GM18502 (cell line): ENCODE measurements at regions not wholly inside any gene's neighbourhood (a gene's known extent, or its start where the extent isn't known, plus 50 kb on each side); places are given as distances from the start of the nearest gene placed in this dataset.

Experiments used
- ATAC-seq: cut with Tn5 transposase; IDR thresholded peaks from one replicate; pipeline ENCODE4 v1.9.1; 2021; ENCODE audit warnings: mild to moderate bottlenecking; ENCODE audit not compliant: unreplicated experiment, poor library complexity

DNA sequence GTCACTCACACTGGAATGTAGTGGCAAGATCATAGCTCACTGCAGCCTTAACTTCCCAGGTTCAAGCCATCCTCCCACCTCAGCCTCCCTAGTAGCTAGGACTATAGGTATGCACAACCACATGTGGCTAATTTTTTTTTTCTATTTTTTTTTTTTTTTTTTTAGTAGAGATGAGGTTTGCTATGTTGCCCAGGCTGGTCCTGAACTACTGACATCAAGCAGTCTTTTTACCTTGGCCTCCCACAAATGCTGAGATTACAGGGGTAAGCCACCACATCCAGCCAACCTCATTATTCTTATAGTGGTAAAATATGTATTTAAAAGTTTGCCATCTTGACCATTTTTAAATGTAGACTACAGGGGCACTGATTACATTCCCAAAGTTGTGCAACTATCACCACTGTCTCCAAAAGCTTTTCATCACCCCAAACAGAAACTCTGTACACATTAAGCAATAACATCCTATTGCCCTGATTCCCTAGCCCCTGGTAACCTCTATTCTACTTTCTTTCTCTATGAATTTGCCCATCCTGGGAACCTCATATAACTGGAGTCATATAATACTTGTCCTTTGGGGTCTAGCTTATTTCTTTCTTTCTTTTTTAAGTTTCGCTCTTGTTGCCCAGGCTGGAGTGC is 268.0 kb upstream of the JARID2 start:
- no peak for ATAC-seq

DNA sequence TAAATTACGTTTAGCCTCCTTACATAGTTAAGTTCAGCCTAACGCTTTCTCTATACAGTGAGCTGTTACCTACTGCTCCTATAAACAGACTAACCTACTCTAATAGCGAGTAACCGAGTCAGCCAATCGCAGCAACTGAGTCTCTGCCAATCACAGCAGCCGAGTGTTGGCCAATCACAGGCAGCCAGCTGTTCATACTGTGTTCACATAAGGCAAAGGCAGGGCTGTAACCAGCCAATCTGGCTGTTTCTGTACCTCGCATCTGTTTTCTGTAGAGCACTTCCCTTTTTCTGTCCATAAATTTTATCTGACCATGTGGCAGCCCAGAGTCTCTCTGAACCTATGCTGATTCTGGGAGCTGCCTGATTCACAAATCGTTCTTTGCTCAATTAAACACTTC is 263.9 kb upstream of the JARID2 start:
- ATAC-seq, result no peak

DNA sequence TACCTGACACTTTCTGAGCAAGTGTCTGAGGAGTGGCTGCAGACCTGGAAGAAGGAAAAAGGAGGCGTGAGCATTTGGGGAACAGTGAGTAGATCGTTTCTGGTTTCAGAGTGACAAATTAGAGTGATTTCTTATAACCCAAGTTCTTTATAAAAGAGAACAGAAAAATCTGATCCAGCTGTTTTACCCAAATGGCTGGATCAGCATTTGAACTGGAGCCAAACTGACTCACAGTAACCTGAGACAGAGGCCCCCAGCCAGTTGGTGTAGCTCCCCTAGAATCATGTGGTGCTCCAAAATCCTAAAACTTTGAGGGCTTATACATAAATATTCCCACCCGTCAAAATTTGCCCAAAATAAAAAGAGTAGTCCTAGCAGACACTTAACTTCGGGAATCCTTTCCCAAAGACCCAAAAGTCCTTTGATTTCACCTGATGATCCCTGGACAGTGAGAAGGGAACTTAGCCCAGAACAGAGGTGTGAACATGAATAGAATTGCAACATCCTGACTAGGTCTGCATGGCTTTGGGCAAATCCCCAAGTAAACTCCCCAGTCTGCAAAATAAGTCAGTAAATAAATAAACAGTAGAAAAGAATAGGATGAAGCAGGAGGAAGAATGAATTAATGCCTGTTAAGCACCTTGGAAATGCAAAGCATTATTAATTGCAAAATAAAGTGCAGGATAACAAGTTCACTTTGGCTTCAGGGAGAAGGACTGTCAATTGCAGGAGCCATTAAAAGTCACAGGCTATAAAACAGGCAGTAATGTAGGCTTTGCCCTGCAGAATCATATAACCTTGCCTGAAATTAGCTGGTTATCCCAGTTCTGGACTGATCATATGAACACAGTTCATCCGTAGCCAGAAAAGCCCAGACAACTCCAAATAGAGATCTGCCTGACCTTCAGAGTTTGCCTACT is 262.0 kb upstream of the JARID2 start:
- ATAC-seq, result no peak

DNA sequence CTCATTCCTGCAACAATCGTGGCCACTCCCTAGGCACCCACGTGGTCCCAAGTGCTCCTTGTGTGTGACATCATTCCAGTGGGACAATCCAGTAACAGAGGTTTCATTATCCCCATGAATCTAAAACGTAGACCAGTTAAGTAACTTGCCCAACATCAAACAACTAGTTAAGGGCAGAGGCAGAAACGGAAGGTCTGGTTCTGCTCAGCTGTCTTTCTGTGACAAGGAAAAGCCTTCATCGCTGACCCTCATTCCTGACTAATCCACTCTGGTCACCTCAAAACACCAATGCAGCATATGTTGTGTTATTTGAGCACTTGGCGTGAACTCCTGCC is 261.4 kb upstream of the JARID2 start:
- no peak for ATAC-seq

DNA sequence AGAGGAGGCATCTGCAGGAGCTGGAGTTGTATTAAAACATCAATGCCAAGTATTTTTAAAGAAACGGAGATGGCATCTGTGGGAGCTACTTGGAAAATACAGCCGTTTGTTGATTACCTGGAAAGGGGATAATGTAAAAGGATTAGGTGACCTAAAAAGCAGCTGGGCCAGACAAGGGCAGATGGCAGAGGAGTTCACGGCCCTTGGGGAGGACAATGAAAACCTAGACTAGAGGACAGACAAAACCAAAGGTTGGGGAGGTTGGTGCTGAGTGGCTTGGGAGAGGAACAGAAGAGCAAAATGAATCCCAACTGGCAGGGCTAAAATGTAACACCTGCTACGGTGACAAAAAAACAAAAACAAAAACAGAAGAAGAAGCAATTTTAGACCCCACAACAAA is 260.5 kb upstream of the JARID2 start:
- ATAC-seq, result no peak

DNA sequence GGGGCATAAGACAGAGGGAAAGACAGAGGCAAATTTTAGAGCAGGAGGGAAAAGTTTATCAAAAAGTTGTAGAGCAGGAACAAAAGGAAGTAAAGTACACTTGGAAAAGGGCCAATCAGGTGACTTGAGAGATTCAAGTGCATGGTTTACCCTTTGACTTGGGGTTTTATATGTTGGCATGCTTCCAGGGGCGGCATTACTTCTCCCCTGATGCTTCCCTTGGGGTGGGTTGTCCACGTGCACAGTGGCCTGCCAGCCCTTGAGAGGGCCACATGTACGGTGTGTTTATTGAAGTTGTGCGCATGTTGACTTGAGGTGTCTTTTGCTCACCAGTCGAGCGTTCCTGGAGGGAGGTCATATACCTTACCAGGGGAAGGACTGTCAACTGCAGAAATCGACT is 259.5 kb upstream of the JARID2 start:
- ATAC-seq, result no peak

DNA sequence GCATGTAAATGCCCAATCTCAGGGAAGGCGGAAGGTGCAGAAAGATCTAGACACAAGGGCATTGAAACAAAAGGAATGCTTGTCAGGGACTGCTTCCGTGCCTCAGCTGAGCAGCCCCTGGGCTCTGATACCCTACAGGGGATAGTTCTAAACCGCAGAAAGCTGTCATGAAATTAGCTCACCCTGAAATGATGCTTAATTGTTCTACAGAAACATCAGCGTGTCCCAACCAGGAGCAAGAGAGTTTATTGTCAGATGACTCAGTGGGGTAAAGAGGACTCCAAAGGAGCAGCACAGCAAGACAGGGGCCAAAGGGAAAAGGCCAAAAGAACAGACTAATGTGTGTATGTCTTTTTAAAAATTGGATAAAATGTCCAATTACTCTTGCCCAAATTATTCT is 258.4 kb upstream of the JARID2 start:
- no peak for ATAC-seq

DNA sequence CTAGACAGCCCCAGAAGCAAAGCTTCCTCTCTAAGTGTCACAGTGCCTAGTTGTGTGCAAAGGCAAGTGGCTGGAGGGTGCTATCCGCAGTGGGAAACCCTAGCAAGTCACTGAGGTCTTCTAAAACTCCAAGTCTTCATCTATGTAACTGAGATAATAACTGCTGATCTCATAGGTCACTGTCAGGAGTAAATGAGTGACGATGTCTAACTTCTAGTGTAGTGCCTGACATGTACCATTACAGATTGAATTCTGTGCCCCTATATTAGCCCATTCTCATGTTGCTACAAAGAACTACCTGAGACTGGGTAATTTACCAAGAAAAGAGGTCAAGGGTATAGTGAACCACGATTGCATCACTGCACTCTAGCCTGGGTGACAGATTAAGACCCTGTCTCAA is 253.5 kb upstream of the JARID2 start:
- ATAC-seq, result no peak

DNA sequence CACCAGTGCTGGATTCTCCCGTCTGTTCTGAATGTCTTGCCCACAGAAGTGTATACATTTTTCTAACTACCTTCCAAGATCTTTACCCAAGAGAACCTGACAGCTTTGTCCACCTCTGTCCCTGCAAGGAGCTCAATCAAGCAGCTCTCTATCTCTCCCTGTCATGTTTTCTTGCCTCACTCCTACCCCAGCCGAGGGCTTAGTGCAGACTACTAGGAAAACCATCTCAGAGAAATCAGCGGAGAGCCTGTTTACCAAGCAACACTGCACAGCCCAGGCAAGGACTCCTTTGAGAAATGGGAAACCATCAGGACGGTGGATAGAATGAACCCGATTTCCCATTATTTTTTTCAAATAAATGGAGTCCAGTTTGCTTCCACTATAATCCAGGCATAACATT is 250.7 kb upstream of the JARID2 start:
- no peak for ATAC-seq

DNA sequence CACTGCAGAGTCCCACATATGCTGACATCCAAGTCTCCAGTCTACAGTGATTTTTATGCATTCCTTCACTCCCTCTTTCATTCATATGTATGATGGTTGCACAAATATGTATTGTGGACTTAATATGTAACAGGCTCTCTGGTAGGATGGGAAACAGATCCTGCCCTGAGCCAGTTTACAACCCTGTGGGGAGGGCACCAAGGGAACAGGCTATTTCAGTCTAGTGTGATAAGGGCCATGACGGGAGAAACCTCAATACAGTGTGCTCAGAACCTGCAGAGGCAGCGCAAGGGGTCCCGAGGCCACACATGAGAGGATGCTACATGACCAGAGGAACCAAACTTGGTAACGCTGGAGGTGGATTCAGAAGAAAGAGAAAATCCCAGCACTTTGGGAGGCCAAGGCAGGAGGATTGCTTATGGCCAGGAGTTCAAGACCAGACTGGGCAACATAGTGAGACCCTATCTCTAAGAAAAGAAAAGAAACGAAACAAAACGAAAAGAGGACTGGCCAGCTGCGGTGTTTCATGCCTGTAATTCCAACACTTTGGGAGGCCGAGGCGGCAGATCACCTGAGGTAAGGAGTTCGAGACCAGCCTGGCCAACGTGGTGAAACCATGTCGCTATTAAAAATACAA is 249.8 kb upstream of the JARID2 start:
- ATAC-seq, result no peak

DNA sequence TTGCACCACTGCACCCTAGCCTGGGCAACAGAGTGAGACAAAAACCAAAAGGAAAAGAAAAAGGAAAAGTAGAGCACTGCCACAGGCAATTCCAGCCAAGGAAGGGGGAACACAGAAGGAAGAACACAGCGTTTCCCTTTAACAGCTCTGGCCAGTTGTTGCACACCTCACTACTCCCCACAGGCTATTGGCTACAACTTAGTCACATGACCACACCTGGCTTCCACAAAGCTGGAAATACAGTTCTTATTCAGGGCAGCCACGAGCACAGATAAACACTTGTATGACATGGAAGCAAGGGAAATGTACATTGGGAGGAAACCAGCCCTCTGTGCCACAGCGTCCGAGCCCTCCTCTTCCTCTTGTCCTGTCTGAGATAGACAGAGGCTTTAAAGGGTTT is 249.0 kb upstream of the JARID2 start:
- ATAC-seq, result no peak

DNA sequence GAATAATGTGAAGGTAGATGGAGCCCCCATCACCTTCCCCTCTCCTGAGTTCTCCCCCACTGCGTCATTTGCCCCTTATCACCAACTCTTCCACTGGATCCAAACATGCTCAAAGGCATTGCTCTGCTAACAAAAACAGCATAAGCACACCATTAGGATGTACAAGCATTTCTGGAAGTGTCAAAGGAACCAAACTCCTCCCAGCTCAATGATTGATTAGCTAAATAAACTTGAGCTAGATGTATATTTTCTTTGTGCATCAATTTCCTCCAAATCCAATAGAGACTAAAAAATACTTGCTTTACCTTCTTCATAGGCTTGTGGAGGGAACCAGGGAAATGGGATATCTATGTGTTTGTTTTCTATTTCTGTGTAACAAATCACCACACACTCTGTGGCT is 248.4 kb upstream of the JARID2 start:
- no peak for ATAC-seq

DNA sequence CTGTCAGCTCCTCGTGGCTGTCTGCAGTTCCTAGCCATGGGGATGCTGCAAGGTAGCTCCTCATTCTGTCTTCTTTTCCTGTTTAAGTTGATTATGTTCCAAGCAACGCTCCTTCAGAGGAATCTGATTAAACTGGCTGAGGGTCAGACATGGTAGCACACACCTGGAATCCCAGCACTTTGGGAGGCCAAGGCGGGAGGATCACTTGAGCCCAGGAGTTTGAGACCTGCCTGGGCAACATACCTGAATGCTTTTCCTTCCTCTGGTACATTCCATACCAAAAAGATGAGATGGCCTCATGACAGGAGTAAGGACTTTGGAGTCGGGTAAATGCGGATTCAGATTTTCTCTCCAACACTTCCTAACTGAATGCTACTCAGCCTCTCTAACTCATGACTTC is 246.8 kb upstream of the JARID2 start:
- ATAC-seq, result no peak

DNA sequence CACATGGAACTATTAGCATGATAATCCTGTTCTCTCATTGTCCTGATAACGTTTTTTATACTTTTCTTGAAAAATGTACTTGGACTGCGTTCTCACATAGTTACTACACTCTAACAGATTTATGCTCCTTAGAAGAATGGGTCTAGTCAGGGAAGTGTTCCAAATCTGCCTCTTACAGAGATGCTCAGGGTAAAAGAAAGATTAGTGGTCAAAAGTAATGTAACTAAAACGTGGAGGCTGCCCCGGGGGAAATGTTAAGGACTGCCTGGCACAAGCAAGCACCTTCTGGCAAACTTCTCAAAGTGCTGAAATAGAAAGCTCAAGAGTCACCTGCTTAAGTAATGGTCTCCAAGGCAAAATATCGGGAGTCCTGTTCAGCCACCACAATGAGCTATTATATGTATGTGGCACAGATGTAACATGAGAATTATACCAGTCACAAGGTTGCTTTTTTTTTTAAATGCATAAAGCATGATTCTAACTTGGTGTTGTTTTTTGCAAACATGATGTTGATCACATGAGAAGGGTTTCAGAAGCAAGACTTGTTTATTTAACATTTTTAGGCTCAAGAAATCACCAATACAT is 244.5 kb upstream of the JARID2 start:
- no peak for ATAC-seq

DNA sequence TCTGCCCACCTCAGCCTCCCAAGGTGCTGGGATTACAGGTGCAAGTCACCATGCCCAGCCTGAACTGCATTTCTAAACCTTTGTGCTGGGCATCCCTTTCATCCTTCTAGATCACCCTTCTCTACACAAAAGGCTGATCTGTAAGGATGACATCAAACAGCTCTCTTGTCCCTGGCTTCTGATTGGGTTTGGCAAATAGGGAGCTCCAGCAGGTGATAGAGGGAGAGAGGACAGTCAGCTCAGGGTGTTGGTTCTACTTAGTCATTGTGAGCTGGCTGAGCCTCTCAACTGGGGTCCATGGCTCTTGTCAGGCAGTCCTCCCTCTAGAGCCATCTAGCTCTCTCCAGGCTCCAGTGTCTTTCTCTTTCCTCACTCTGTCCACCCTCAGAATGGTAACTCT is 237.6 kb upstream of the JARID2 start:
- ATAC-seq, result no peak

DNA sequence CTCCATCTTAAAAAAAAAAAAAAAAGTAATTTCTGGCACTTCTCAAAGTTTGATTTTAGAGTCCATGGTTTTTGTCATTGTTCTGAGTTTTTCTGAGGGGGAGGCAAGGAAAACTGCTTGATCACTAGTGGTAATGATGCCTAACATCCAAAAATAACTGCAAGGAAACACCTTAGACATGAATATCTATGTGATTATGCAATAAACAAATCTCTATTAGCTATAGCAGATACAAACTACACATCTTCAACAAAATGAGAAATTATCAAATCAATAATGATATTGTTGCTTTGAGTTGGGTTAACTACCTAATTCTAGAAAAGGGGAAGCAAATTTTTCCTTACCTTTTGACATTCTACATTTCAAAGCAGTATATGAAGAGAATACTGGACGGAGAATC is 230.9 kb upstream of the JARID2 start:
- no peak for ATAC-seq

DNA sequence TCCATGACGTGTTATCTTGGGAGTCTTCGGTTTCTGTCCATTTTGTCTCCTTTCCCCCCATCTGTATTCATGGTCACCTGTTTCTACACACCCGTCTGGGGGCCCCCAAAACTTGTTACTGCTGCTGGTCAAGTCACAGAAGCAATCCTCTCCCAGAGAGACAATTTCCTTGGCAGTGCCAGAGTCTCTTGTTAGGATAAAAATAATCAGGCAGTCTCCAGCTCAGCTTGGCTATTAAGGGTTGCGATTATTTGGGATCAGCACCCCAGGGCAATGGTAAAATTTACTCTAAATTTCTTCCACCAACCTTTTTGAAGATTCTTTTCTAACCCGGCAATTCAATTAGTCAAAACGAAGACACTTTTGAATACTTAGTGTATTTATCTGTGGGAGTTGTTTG is 229.1 kb upstream of the JARID2 start:
- no peak for ATAC-seq

DNA sequence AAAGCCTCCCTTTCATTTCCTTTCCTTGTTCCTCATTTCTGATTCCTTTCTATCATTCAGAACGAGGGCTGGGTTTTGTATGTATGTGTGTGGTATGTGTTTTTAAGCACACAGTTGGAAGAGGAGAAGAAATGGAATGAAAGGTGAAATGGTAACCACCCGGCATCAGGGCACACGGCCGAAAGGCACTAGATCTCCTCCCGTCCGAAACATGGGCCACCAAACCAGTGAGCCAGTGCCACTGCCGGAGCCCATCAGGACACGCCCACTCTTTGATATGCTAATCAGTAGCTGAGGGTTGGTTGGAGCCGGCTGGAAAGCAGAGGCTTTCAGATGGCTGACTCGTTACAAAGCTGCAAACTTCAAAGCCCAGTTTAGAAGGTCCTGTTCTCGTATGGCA is 228.6 kb upstream of the JARID2 start:
- ATAC-seq, result no peak

DNA sequence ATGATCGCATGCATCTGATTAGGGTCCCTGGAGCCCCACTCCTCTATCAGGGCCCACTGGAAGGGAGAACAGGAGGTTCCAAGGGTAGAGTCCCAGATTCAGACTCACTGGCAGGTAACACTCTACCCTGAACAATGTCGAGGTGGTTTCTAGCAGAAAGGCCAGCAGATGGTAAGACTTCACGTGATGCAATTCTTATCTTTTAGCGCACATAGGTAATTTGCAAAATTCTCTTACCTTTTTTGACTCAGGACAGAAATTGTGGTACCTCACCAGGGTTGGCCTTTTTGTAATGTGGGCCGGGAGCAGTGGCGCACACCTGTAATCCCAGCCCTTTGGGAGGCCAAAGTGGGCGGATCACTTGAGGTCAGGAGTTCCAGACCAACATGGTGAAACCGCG is 228.1 kb upstream of the JARID2 start:
- no peak for ATAC-seq

DNA sequence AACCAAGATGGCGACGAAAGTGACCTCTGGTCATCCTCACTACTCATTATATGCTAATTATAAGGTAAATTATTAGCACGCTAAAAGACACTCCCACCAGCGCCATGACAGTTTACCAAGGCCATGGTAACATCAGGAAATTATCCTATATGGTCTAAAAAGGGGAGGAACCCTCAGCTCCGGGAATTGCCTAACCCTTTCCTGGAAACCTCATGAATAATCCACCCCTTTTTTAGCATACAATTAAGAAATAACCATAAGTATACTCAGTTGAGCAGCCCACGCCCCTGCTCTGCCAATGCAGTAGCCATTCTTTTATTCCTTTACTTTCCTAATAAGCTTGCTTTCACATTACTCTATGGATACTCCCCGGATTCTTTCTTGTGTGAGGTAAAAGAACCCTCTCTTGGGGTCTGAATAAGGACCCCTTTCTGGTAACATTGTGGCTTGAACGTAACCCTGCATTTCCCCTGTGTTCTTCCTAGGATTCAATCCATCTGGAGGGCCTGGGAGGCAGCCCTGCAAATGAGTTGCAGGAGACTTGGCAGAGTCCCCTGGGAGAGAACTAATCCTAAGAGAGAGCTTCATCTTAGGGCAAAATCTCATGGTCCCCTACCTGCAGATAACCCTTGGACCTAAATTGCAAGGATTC is 225.6 kb upstream of the JARID2 start:
- ATAC-seq, result no peak

DNA sequence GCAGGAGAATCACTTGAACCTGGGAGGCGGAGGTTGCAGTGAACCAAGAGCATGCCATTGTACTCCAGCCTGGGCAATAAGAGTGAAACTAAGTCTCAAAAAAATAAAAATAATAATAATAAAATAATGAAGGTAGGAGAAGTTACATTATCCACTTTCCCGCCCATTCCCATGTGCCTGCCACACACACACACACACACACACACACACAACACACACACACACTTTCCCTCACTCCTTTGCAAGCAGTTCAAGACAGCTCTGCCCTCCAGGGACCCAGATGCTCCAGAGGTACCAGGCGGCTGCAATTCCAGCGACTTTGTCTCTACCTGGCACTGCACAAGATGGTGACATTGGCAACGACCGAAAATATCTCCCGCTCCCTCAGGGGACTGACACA is 224.8 kb upstream of the JARID2 start:
- ATAC-seq, result no peak
